T follicular helper cell (primary cell): ENCODE measurements at regions not wholly inside any gene's neighbourhood (a gene's known extent, or its start where the extent isn't known, plus 50 kb on each side); places are given as distances from the start of the nearest gene placed in this dataset.

Experiments
- DNase-seq: peaks from one replicate; pipeline ENCODE4 v3.0.0-alpha.2; 2020; ENCODE audit warnings: low read depth

- DNase-seq: no peak
Measured at GRCh38 chr3:17799312-17799711, 56.9 kb upstream of the TBC1D5 start.

GRCh38 chr3:17798000-17798399 lies 55.6 kb upstream of the TBC1D5 start:
- DNase-seq: no peak

GRCh38 chr3:17795711-17796110 lies 53.3 kb upstream of the TBC1D5 start:
- no peak for DNase-seq

- no peak for DNase-seq
Measured at GRCh38 chr3:17795280-17795679, 52.8 kb upstream of the TBC1D5 start.

- DNase-seq: no peak
Measured at GRCh38 chr3:17793542-17794195, 51.2 kb upstream of the TBC1D5 start.
